ENCODE measurements at regions not wholly inside any gene's neighbourhood (a gene's known extent, or its start where the extent isn't known, plus 50 kb on each side); places are given as distances from the start of the nearest gene placed in this dataset.
A peak's percentile ranks its signal among the peaks of the same experiment; 100 is the strongest.
"Not testable (repeated sequence)": the region's sequence is repeated elsewhere in the genome, so short reads cannot be mapped to it uniquely, and the experiment has no call there.

DNA sequence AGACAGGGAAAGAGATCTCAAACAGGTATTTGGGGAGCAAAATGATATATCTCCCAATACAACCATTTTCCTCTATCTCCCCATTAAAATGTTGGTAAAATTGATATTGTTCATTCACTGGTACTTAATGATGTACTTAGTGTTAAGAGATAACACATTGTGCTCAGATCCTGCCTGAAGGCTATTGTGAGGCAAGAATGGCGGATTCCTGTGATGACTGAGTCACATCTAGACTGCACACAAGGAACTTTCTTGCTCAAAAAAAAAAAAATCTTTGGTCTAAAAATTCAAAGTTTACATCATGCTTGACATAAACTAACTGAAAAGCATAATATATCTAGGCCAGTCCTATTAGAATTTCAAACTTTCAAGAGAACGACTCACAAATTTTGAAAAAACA is 171.1 kb upstream of the TTC14 start:
- TF ChIP-seq, protein P1, sequence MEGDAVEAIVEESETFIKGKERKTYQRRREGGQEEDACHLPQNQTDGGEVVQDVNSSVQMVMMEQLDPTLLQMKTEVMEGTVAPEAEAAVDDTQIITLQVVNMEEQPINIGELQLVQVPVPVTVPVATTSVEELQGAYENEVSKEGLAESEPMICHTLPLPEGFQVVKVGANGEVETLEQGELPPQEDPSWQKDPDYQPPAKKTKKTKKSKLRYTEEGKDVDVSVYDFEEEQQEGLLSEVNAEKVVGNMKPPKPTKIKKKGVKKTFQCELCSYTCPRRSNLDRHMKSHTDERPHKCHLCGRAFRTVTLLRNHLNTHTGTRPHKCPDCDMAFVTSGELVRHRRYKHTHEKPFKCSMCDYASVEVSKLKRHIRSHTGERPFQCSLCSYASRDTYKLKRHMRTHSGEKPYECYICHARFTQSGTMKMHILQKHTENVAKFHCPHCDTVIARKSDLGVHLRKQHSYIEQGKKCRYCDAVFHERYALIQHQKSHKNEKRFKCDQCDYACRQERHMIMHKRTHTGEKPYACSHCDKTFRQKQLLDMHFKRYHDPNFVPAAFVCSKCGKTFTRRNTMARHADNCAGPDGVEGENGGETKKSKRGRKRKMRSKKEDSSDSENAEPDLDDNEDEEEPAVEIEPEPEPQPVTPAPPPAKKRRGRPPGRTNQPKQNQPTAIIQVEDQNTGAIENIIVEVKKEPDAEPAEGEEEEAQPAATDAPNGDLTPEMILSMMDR (conservative IDR thresholded peaks at IDR 0.05; ENCODE audit: low read depth, low read length): no peak
- no peak for DNase-seq (ENCODE audit: low read depth)
- no peak overlapping the region for H3K4me3 ChIP-seq (ENCODE audit: low read depth, low read length)

DNA sequence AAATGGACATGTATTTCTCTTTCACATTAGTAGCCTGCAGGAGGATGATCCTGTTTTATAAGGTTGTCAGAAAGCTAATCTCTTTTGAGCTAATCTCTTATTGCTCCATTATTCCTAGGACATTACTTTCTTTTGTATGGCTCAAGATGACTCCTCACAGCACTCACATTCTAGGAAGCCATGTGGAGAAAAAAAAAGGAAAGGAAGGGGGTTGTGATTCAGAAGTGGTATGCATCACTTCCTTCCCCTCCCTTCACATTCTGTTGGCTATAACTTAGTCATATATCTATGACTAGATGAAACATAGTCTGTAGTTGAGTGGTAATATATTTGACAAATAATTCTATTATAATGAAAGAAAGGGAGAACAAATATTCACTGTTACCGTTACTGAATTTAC is 168.8 kb upstream of the TTC14 start:
- no peak overlapping the region for H3K4me3 ChIP-seq (ENCODE audit: low read depth, low read length)
- DNase-seq (ENCODE audit: low read depth): peak; percentile 58
- TF ChIP-seq, protein P1 (conservative IDR thresholded peaks at IDR 0.05; ENCODE audit: low read depth, low read length): no peak

DNA sequence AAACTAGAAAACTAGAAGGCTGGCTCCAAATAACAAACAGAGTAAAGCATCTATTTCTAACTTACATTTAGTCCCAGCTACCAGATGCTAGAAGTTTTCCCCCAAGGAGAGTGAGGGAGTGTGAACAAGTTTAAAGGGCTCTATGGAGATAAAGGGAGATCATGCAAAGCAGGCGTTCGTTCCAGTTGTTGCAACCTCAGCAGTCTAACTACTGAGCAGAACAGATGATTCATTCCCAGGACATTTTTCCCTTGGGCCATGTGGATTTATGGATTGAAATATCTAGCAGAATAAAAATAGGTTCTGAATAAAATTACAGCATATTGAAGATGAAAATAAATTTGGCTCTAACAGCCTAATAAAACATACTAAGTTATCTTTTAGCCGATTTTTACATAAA is 154.8 kb upstream of the TTC14 start:
- no peak for DNase-seq (ENCODE audit: low read depth)
- TF ChIP-seq, protein P1 (conservative IDR thresholded peaks at IDR 0.05; ENCODE audit: low read depth, low read length): no peak
- H3K4me3 ChIP-seq (ENCODE audit: low read depth, low read length): no peak overlapping the region

DNA sequence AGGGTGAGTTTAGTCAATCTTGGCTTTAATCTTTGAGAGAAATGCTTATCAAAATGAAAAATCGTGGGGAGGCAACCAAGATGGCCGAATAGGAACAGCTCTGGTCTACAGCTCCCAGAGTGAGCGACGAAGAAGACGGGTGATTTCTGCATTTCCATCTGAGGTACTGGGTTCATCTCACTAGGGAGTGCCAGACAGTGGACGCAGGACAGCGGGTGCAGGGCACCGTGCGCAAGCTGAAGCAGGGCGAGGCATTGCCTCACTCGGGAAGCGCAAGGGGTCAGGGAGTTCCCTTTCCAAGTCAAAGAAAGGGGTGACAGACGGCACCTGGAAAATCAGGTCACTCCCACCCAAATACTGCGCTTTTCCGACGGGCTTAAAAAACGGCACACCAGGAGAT is 153.6 kb upstream of the TTC14 start:
- H3K4me3 ChIP-seq (ENCODE audit: low read depth, low read length); DNase-seq (ENCODE audit: low read depth): not testable (repeated sequence)

DNA sequence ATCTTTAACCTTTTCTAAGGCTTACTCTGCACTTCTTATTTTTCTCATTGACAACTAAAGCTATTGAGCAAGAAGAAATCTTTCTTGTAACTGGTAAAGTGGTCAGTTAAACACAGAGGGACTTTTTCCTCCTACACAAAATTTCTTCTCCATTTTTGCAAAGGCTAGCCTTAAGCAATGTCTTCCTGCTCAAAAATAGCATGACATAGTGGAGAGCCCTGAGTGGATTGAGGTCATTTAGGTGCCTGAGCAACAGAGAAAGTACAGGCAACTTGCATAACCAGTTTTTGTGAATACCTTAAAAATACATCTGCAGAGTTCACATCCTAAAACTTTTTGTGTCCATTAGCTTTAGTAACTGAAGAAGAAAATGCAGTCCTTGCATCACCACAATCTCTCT is 144.7 kb upstream of the TTC14 start:
- TF ChIP-seq, protein P1 (conservative IDR thresholded peaks at IDR 0.05; ENCODE audit: low read depth, low read length): no peak
- DNase-seq (ENCODE audit: low read depth): no peak
- H3K4me3 ChIP-seq (ENCODE audit: low read depth, low read length): no peak overlapping the region

DNA sequence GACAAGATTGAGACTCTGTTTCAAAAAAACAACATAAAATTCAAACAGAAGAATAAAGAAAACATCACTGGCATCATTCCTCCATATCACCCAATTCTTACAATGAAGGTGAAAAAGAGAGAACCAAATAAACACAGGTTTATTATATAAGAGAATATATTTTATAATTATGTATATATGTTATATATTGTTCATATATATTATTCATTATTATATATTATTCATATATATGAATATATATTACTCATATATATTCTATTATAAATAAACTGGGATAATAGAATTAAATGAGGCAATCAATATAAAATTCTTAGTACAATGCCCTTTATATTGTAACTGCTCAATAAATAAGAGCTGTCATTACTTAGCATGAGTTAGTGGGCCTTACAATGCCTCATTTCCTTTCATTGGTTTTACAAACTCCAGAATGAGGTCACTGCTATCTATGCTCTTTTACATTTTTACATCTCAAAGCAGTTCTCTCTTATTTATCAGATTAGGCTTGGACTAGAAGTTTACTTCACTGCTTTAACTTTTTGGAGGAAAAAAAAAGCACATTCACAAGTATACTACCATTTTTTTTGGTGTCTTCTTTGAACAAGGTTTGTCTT is 135.5 kb upstream of the TTC14 start:
- DNase-seq (ENCODE audit: low read depth): no peak
- H3K4me3 ChIP-seq (ENCODE audit: low read depth, low read length): no peak overlapping the region
- TF ChIP-seq, protein P1 (conservative IDR thresholded peaks at IDR 0.05; ENCODE audit: low read depth, low read length): no peak

DNA sequence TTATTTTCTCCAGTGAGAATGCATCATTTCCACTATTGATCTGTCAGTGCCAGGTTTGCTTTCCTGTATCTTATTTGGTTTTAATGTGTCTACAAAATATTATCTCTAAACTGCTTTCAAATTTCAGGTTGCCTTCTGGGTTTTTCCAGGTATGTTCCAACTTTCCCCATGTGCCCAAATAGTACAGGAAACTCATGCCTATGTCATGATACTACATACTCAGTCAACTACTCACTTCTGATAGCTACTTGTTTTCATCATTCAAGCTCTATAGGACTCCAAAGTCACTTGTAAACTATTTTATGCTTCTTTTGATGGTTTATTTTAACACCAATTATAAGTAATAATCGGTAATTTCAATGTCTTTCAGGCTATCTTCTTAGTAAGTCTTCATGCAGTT is 134.8 kb upstream of the TTC14 start:
- DNase-seq (ENCODE audit: low read depth): no peak
- TF ChIP-seq, protein P1 (conservative IDR thresholded peaks at IDR 0.05; ENCODE audit: low read depth, low read length): no peak

More for the DNA sequence above, 134.8 kb upstream of the TTC14 start:
- no peak overlapping the region for H3K4me3 ChIP-seq (ENCODE audit: low read depth, low read length)
